ENCODE measurements at regions not wholly inside any gene's neighbourhood (a gene's known extent, or its start where the extent isn't known, plus 50 kb on each side); places are given as distances from the start of the nearest gene placed in this dataset.
A peak's percentile ranks its signal among the peaks of the same experiment; 100 is the strongest.

- DNase-seq (ENCODE audit: low read depth) = no peak
- H3K27me3 ChIP-seq (replicated peaks; ENCODE audit: control insufficient read depth, insufficient read depth, low read length) = peaks cover 30% of the 10 kb centered on the region
- H3K9ac ChIP-seq (ENCODE audit: low read length) = no peak overlapping the region
- H3K36me3 ChIP-seq (ENCODE audit: control insufficient read depth, insufficient read depth, low read length, severe bottlenecking) = no peaks in the 10 kb centered on the region
- H3K4me1 ChIP-seq (ENCODE audit: control insufficient read depth, insufficient read depth, low read length) = no peaks in the 10 kb centered on the region
- no peaks in the 10 kb centered on the region for H3K9me3 ChIP-seq (ENCODE audit: control insufficient read depth, low read length)
- no peak overlapping the region for H3K4me3 ChIP-seq (ENCODE audit: low read length)
Measured at GRCh38 chr9:135019224-135019623, 68.2 kb upstream of the OLFM1 start.

- Histone ChIP-seq H3K27me3 (replicated peaks; ENCODE audit: control insufficient read depth, insufficient read depth, low read length) (peaks cover 24% of the 10 kb centered on the region), H3K4me1 (ENCODE audit: control insufficient read depth, insufficient read depth, low read length) (no peaks in the 10 kb centered on the region), H3K4me3 (ENCODE audit: low read length) (no peak overlapping the region), H3K9ac (ENCODE audit: low read length) (no peak overlapping the region), H3K9me3 (ENCODE audit: control insufficient read depth, low read length) (peaks cover 8% of the 10 kb centered on the region), H3K36me3 (ENCODE audit: control insufficient read depth, insufficient read depth, low read length, severe bottlenecking) (no peaks in the 10 kb centered on the region)
- DNase-seq (ENCODE audit: low read depth) = no peak
Measured at GRCh38 chr9:135020481-135021392, 66.7 kb upstream of the OLFM1 start.

- DNase-seq (ENCODE audit: low read depth) = no peak
- peaks cover 8% of the 10 kb centered on the region for H3K9me3 ChIP-seq (ENCODE audit: control insufficient read depth, low read length)
- H3K9ac ChIP-seq (ENCODE audit: low read length) = no peak overlapping the region
- peaks cover 17% of the 10 kb centered on the region for H3K27me3 ChIP-seq (replicated peaks; ENCODE audit: control insufficient read depth, insufficient read depth, low read length)
- no peak overlapping the region for H3K4me3 ChIP-seq (ENCODE audit: low read length)
- H3K36me3 ChIP-seq (ENCODE audit: control insufficient read depth, insufficient read depth, low read length, severe bottlenecking) = no peaks in the 10 kb centered on the region
- no peaks in the 10 kb centered on the region for H3K4me1 ChIP-seq (ENCODE audit: control insufficient read depth, insufficient read depth, low read length)
Measured at GRCh38 chr9:135021393-135021789, 66.1 kb upstream of the OLFM1 start.

- Histone ChIP-seq H3K9me3 (ENCODE audit: control insufficient read depth, low read length) (peaks cover 15% of the 10 kb centered on the region), H3K9ac (ENCODE audit: low read length) (no peak overlapping the region), H3K27me3 (replicated peaks; ENCODE audit: control insufficient read depth, insufficient read depth, low read length) (peaks cover 10% of the 10 kb centered on the region), H3K36me3 (ENCODE audit: control insufficient read depth, insufficient read depth, low read length, severe bottlenecking) (no peaks in the 10 kb centered on the region), H3K4me3 (ENCODE audit: low read length) (no peak overlapping the region), H3K4me1 (ENCODE audit: control insufficient read depth, insufficient read depth, low read length) (no peaks in the 10 kb centered on the region)
- no peak for DNase-seq (ENCODE audit: low read depth)
Measured at GRCh38 chr9:135022191-135022870, 65.1 kb upstream of the OLFM1 start.

DNA sequence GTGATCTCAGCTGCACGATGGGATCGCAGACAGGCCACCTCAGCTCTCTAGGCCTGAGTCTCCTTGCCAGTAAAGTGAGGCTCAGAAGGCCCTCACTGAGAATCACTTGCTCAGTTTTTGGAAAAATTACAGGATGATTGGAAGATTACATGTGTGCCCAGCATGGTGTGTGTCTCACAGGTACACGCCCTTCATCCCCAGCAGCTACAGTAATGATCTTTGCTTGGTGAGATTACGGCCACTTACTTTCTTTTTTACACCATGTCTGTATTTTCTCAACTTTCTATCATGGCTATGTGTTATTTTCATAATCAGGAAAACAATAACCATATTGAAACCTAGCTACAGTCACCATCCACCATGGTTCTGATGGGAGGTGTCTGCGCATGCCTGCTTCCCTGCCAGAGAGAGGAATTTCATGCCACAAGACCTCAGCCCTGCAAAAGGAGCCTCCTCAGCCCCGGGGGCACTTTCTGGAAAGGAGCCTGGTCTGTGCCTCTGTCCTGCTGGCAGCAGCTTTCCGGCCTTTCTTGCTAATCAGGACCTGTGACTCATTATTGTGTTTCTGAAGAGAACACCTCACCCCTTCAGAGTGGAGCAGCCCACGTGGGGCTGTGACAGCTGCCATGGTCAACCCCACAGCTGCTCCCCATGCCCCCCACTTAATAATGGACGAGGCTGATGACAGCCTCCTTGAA lies 64.2 kb upstream of the OLFM1 start:
- Histone ChIP-seq H3K9ac (ENCODE audit: low read length) (no peak overlapping the region), H3K4me3 (ENCODE audit: low read length) (no peak overlapping the region), H3K9me3 (ENCODE audit: control insufficient read depth, low read length) (peaks cover 15% of the 10 kb centered on the region), H3K4me1 (ENCODE audit: control insufficient read depth, insufficient read depth, low read length) (no peaks in the 10 kb centered on the region), H3K36me3 (ENCODE audit: control insufficient read depth, insufficient read depth, low read length, severe bottlenecking) (no peaks in the 10 kb centered on the region), H3K27me3 (replicated peaks; ENCODE audit: control insufficient read depth, insufficient read depth, low read length) (peaks cover 10% of the 10 kb centered on the region)
- DNase-seq (ENCODE audit: low read depth) = peak; percentile 22

DNA sequence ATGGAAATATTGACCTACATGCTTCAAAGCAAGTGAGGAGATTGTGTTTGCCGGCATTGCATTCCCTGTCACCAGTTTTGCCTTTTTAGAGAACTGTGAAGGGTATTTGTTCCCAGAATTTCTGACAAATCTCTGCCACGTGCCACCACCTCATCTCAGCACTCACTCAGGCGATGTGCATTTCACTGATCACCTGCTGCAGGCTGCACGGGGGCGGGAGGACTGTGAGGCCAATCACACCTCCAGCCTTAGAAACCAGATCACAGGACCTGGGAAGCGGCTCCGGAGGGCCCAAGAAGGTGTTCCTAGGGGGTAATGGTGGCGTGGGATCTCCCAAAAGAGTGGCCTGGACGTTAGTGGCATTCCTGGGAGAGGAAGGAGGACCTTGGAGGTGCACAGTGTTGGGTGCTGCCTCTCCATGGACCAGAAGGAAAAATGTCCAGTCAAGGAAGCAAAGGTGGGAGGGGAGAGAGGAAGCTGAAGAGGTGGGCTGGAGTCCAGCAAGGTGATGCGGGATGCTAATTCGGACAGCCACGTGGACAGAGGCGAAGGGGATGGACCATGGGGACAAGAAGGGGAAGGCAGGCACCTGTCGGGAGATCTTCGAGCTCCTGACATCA lies 63.6 kb upstream of the OLFM1 start:
- Histone ChIP-seq H3K4me3 (ENCODE audit: low read length) (no peak overlapping the region), H3K4me1 (ENCODE audit: control insufficient read depth, insufficient read depth, low read length) (no peaks in the 10 kb centered on the region), H3K27me3 (replicated peaks; ENCODE audit: control insufficient read depth, insufficient read depth, low read length) (peaks cover 5% of the 10 kb centered on the region), H3K9me3 (ENCODE audit: control insufficient read depth, low read length) (peaks cover 15% of the 10 kb centered on the region), H3K9ac (ENCODE audit: low read length) (no peak overlapping the region), H3K36me3 (ENCODE audit: control insufficient read depth, insufficient read depth, low read length, severe bottlenecking) (no peaks in the 10 kb centered on the region)
- no peak for DNase-seq (ENCODE audit: low read depth)

DNA sequence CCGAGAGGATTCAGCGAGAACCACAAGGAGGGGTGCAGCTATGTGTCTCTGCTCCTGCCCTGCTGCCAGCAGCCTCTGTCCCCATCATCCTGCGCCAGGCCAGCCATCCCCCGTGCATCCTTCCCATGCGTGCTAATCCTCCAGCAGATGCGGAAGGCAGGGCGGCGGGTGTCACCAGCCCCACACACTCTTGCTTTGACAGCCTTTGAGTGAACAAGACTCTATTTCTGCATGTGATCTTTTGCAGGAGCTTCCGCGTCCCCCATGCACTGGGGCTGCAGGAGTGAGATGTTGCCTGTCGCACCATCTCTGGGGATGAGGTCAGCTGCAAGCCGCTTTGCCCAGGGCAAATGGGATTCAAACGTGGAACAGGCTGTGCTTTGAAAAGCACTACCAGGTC lies 58.0 kb upstream of the OLFM1 start:
- Histone ChIP-seq H3K4me3 (ENCODE audit: low read length) (no peak overlapping the region), H3K4me1 (ENCODE audit: control insufficient read depth, insufficient read depth, low read length) (no peaks in the 10 kb centered on the region), H3K27me3 (replicated peaks; ENCODE audit: control insufficient read depth, insufficient read depth, low read length) (peaks cover 11% of the 10 kb centered on the region), H3K36me3 (ENCODE audit: control insufficient read depth, insufficient read depth, low read length, severe bottlenecking) (no peaks in the 10 kb centered on the region), H3K9me3 (ENCODE audit: control insufficient read depth, low read length) (peaks cover 15% of the 10 kb centered on the region), H3K9ac (ENCODE audit: low read length) (no peak overlapping the region)
- no peak for DNase-seq (ENCODE audit: low read depth)

GRCh38 chr9:135029871-135030565 lies 57.5 kb upstream of the OLFM1 start:
- Histone ChIP-seq H3K27me3 (replicated peaks; ENCODE audit: control insufficient read depth, insufficient read depth, low read length) (peaks cover 14% of the 10 kb centered on the region), H3K4me1 (ENCODE audit: control insufficient read depth, insufficient read depth, low read length) (no peaks in the 10 kb centered on the region), H3K4me3 (ENCODE audit: low read length) (no peak overlapping the region), H3K9ac (ENCODE audit: low read length) (no peak overlapping the region), H3K36me3 (ENCODE audit: control insufficient read depth, insufficient read depth, low read length, severe bottlenecking) (no peaks in the 10 kb centered on the region), H3K9me3 (ENCODE audit: control insufficient read depth, low read length) (peaks cover 12% of the 10 kb centered on the region)
- no peak for DNase-seq (ENCODE audit: low read depth)

- H3K9me3 ChIP-seq (ENCODE audit: control insufficient read depth, low read length) = peaks cover 8% of the 10 kb centered on the region
- H3K4me3 ChIP-seq (ENCODE audit: low read length) = no peak overlapping the region
- no peak for DNase-seq (ENCODE audit: low read depth)
- H3K27me3 ChIP-seq (replicated peaks; ENCODE audit: control insufficient read depth, insufficient read depth, low read length) = peaks cover 15% of the 10 kb centered on the region
- H3K4me1 ChIP-seq (ENCODE audit: control insufficient read depth, insufficient read depth, low read length) = no peaks in the 10 kb centered on the region
- H3K36me3 ChIP-seq (ENCODE audit: control insufficient read depth, insufficient read depth, low read length, severe bottlenecking) = no peaks in the 10 kb centered on the region
- H3K9ac ChIP-seq (ENCODE audit: low read length) = no peak overlapping the region
Measured at GRCh38 chr9:135030566-135031226, 56.8 kb upstream of the OLFM1 start.

DNA sequence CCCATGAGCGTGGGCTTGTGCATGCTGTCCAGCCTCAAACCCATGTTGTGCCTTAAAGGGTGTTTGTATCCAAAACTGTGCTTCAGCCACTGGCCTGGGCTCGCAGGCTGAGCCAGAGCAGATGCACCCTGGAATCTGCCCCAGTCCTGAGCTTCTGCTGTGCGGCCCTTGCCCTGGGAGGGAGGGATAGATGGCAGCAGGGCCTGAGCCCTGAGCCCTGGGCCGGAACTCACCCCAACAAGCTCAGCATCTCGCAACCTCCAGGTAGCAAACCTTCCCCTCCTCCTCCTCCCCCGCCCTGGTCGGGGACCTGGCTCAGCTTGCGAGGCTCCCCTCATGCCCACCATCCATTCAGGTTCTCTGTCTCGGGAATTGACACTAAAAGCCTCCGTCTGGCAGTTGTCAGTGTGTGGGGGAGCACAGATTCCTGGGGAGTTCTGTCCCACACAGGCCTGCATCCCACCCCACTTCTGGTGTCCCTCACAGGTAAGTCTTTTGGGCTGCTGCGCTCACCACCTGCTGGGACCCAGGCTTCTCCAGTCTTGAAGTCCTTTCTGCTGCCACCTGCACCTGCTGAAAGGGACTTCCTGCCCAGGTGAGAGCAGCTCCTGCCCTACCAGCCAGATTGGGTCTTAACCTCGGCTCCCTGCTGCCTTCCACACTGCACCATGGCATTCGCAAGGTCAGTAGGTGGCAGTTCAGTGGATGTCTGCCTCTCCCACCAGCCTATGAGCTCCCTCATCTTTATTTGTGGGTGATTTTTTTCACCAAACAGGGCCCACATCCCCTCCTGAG lies 55.2 kb upstream of the OLFM1 start:
- no peaks in the 10 kb centered on the region for H3K36me3 ChIP-seq (ENCODE audit: control insufficient read depth, insufficient read depth, low read length, severe bottlenecking)
- H3K27me3 ChIP-seq (replicated peaks; ENCODE audit: control insufficient read depth, insufficient read depth, low read length) = peaks cover 29% of the 10 kb centered on the region
- H3K4me3 ChIP-seq (ENCODE audit: low read length) = no peak overlapping the region
- no peak overlapping the region for H3K9ac ChIP-seq (ENCODE audit: low read length)
- H3K4me1 ChIP-seq (ENCODE audit: control insufficient read depth, insufficient read depth, low read length) = no peaks in the 10 kb centered on the region
- peaks cover 2% of the 10 kb centered on the region for H3K9me3 ChIP-seq (ENCODE audit: control insufficient read depth, low read length)
- no peak for DNase-seq (ENCODE audit: low read depth)

All from adipocyte (in vitro differentiated cells).